H1 (cell line): ENCODE measurements at regions not wholly inside any gene's neighbourhood (a gene's known extent, or its start where the extent isn't known, plus 50 kb on each side); places are given as distances from the start of the nearest gene placed in this dataset.

Experiments
- CTCF ChIA-PET: fragments of 300-600 bp; sonication (Branson Sonifier 250); formaldehyde crosslinking; loops from one replicate; lab custom pipeline; 2021; ENCODE audit not compliant: partially characterized antibody; lab: Charles Lee
- POLR2A ChIA-PET: fragments of 300-600 bp; sonication (Branson Sonifier 250); formaldehyde crosslinking; loops from one replicate; lab custom pipeline; 2021; ENCODE audit warnings: inconsistent platforms; ENCODE audit not compliant: partially characterized antibody; lab: Charles Lee
- DNase-seq, 2 experiments: peaks; one replicate each; pipeline versions ENCODE4 v3.0.0 to v3.0.0-alpha.2; 2010 to 2022; ENCODE audit warnings: low spot score in 2 of 2, low read depth in 1 of 2, mixed read lengths in 1 of 2
- FAIRE-seq: peaks from 2 replicates; lab custom pipeline; 2011; peaks lifted over from hg19 to GRCh38; lab: Jason Lieb, UNC
- H2AFZ ChIP-seq: 2 replicates; pipeline ENCODE4 v1.8.1; 2012; ENCODE audit warnings: low read length, inconsistent platforms
- H2AK5ac ChIP-seq: 2 replicates; pipeline ENCODE4 v1.6.1; 2013; ENCODE audit warnings: low read depth, low read length
- H2BK120ac ChIP-seq: replicated peaks from 2 replicates; pipeline ENCODE3; 2013; ENCODE audit warnings: low read depth, low read length, inconsistent platforms
- H2BK12ac ChIP-seq: 2 replicates; pipeline ENCODE4 v1.6.1; 2013; ENCODE audit warnings: low read depth, low read length
- H2BK15ac ChIP-seq: 2 replicates; pipeline ENCODE4 v1.6.1; 2013; ENCODE audit warnings: low read length
- H2BK20ac ChIP-seq: 2 replicates; pipeline ENCODE4 v1.6.1; 2013; ENCODE audit warnings: low read length
- H2BK5ac ChIP-seq: 2 replicates; pipeline ENCODE4 v1.6.1; 2013; ENCODE audit warnings: low read depth, low read length
- H3K14ac ChIP-seq: 2 replicates; pipeline ENCODE4 v1.6.1; 2013; ENCODE audit warnings: inconsistent platforms; ENCODE audit not compliant: insufficient read length
- H3K18ac ChIP-seq: 2 replicates; pipeline ENCODE4 v1.6.1; 2013; ENCODE audit warnings: low read length; ENCODE audit errors: extremely low read depth
- H3K23ac ChIP-seq: 2 replicates; pipeline ENCODE4 v1.6.1; 2013; ENCODE audit warnings: inconsistent platforms; ENCODE audit not compliant: insufficient read length
- H3K23me2 ChIP-seq: 2 replicates; pipeline ENCODE4 v1.6.1; 2013; ENCODE audit warnings: low read depth, low read length
- H3K27ac ChIP-seq: 2 replicates; pipeline ENCODE4 v1.6.1; 2011; ENCODE audit warnings: low read depth, low read length, inconsistent platforms
- H3K27me3 ChIP-seq, 4 experiments: replicated peaks in 1 of 4; 1 replicate in 1 of 4; 2 replicates in 3 of 4; pipeline versions ENCODE4 v1.6.1 to v1.8.1; 2011 to 2013; ENCODE audit warnings: low read length in 3 of 4, mild to moderate bottlenecking in 3 of 4, inconsistent platforms in 2 of 4, mixed read lengths in 2 of 4, moderate library complexity in 1 of 4; ENCODE audit not compliant: control insufficient read depth in 3 of 4, insufficient read depth in 3 of 4; ENCODE audit errors: extremely low read depth in 1 of 4
- H3K36me3 ChIP-seq, 4 experiments: 2 replicates each; pipeline versions ENCODE4 v1.6.1 to v1.8.1; 2011 to 2013; ENCODE audit warnings: mild to moderate bottlenecking in 4 of 4, low read length in 3 of 4, moderate library complexity in 2 of 4, control low read depth in 1 of 4, inconsistent platforms in 1 of 4; ENCODE audit not compliant: insufficient read depth in 4 of 4, control insufficient read depth in 2 of 4
- H3K4ac ChIP-seq: replicated peaks from 2 replicates; pipeline ENCODE3; 2013; ENCODE audit warnings: low read length, low read depth, mixed read lengths, inconsistent platforms; ENCODE audit not compliant: insufficient read length
- H3K4me1 ChIP-seq, 4 experiments: replicated peaks in 1 of 4; 1 replicate in 1 of 4; 2 replicates in 3 of 4; pipeline versions ENCODE4 v1.6.1 to v1.8.1; 2011 to 2013; ENCODE audit warnings: low read length in 3 of 4, inconsistent platforms in 2 of 4, mixed read lengths in 1 of 4; ENCODE audit not compliant: insufficient read depth in 4 of 4, control insufficient read depth in 3 of 4
- H3K4me2 ChIP-seq, 2 experiments: 2 replicates each; pipeline versions ENCODE4 v1.6.1 to v1.8.1; 2011 to 2013; ENCODE audit warnings: low read depth in 2 of 2, low read length in 2 of 2, control low read depth in 1 of 2, inconsistent platforms in 1 of 2, mild to moderate bottlenecking in 1 of 2; ENCODE audit not compliant: insufficient read depth in 1 of 2
- H3K4me3 ChIP-seq, 4 experiments: fragments of 200-600, 300-600 bp in 1 of 4; sonication (generic), shearing (Covaris generic), sonication (Bioruptor Twin) in 1 of 4; 2 replicates each; pipeline versions ENCODE4 v1.5.1 to v1.8.1; 2011 to 2016; ENCODE audit warnings: low read length in 4 of 4, low read depth in 3 of 4, control low read depth in 2 of 4, inconsistent platforms in 2 of 4, mild to moderate bottlenecking in 2 of 4, mixed read lengths in 1 of 4, moderate library complexity in 1 of 4; ENCODE audit not compliant: insufficient read depth in 2 of 4; ENCODE audit errors: extremely low read depth in 1 of 4
- H3K56ac ChIP-seq: replicated peaks from 2 replicates; pipeline ENCODE3; 2013; ENCODE audit warnings: low read depth, mild to moderate bottlenecking, mixed read lengths, low read length, inconsistent platforms; ENCODE audit not compliant: insufficient read length
- H3K79me1 ChIP-seq: 2 replicates; pipeline ENCODE4 v1.6.1; 2013; ENCODE audit warnings: low read depth, low read length, control low read depth
- H3K79me2 ChIP-seq, 2 experiments: 2 replicates each; pipeline versions ENCODE4 v1.6.1 to v1.8.1; 2012 to 2013; ENCODE audit warnings: low read length in 2 of 2, mild to moderate bottlenecking in 2 of 2, inconsistent platforms in 1 of 2; ENCODE audit not compliant: insufficient read depth in 2 of 2, control insufficient read depth in 1 of 2
- H3K9ac ChIP-seq, 4 experiments: replicated peaks in 1 of 4; 1 replicate in 1 of 4; 2 replicates in 3 of 4; pipeline versions ENCODE4 v1.6.1 to v1.8.1; 2011 to 2013; ENCODE audit warnings: low read depth in 3 of 4, low read length in 3 of 4, control low read depth in 2 of 4, mild to moderate bottlenecking in 2 of 4, moderate library complexity in 2 of 4, inconsistent platforms in 1 of 4; ENCODE audit errors: extremely low read depth in 1 of 4
- H3K9me3 ChIP-seq, 2 experiments: 2 replicates each; pipeline versions ENCODE4 v1.6.1 to v1.8.1; 2012 to 2013; ENCODE audit warnings: mild to moderate bottlenecking in 2 of 2, moderate library complexity in 2 of 2, control low read depth in 1 of 2, inconsistent platforms in 1 of 2, low read depth in 1 of 2, low read length in 1 of 2, mixed read lengths in 1 of 2; ENCODE audit not compliant: insufficient read depth in 2 of 2
- H4K20me1 ChIP-seq, 2 experiments: replicated peaks in 1 of 2; 2 replicates each; pipeline versions ENCODE3 to v1.8.1; 2011 to 2013; ENCODE audit warnings: inconsistent platforms in 2 of 2, low read length in 2 of 2, mild to moderate bottlenecking in 1 of 2; ENCODE audit not compliant: insufficient read depth in 2 of 2, control insufficient read depth in 1 of 2
- H4K5ac ChIP-seq: 2 replicates; pipeline ENCODE4 v1.6.1; 2013; ENCODE audit warnings: low read length, low read depth, mixed read lengths, inconsistent platforms; ENCODE audit not compliant: insufficient read length
- H4K8ac ChIP-seq: 2 replicates; pipeline ENCODE4 v1.8.0; 2013; ENCODE audit warnings: mild to moderate bottlenecking, moderate library complexity, low read length, inconsistent platforms; ENCODE audit not compliant: insufficient read depth; ENCODE audit errors: extremely low read depth
- H4K91ac ChIP-seq: replicated peaks from 2 replicates; pipeline ENCODE3; 2013; ENCODE audit warnings: low read length, mixed read lengths, inconsistent platforms; ENCODE audit not compliant: insufficient read length
- CBX5 ChIP-seq: fragments of 300-800, 300-1000 bp; sonication (generic); IDR thresholded peaks from 2 replicates; pipeline ENCODE4 v1.7.1; 2016; ENCODE audit warnings: antibody characterized with exemption, low read length, low read depth
- E2F6 ChIP-seq: IDR thresholded peaks from 2 replicates; pipeline ENCODE4 v1.6.1; 2012; ENCODE audit warnings: inconsistent platforms
- SIX5 ChIP-seq: IDR thresholded peaks from 2 replicates; pipeline ENCODE4 v1.6.1; 2011; ENCODE audit warnings: mild to moderate bottlenecking, low read depth, low read length
- SP4 ChIP-seq: IDR thresholded peaks from 2 replicates; pipeline ENCODE4 v1.6.1; 2012; ENCODE audit warnings: low read length, inconsistent platforms
- WGBS, 2 experiments: shearing (Covaris generic) in 1 of 2; methylation state at CpG; one replicate each; pipeline versions ENCODE4 v1.1.6 to v1.1.7; 2013 to 2015; ENCODE audit warnings: low lambda C conversion rate in 2 of 2, mixed read lengths in 2 of 2, inconsistent platforms in 1 of 2, low coverage in 1 of 2, missing lambda C conversion rate in 1 of 2; ENCODE audit not compliant: insufficient replicate concordance in 2 of 2, insufficient coverage in 1 of 2, insufficient read length in 1 of 2; ENCODE audit errors: extremely low coverage in 1 of 2, missing lambda C conversion rate in 1 of 2; 5-methylcytosine and 5-hydroxymethylcytosine counted together

DNA sequence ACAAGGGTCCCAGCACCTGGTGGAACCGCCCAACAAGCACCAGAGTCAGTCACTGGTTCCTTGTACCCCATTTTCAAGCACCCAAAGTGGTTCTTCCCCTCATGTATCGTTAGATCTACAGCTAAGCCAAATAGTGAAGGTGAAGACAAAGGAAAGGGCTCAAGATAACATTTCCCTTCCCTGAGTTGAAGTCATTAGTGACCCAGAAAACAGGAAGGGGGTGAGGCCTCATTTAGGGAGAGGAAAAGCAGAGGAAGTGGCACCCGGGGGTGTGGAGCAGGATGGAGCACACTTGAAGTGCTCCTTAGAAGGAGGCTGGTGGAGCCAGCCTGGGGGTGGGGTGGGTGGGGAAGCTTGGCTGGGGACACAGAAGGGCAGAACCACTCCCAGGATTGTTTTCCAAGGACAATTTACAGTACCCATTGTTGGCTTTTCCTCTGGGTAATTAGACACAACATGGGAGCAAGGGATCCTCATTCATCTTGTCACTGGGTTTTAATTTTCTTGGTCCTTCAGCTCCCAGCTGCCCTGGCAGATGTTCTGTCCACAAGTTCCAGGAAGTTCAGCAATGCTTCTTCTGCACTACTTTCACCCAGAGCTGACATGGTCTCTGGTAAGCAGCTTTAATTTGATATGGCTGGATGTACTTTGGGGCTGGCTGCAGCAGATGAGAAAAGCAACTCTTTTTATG, 73.3 kb upstream of the CD93 start:
- no peaks in the 10 kb centered on the region for H3K27me3 ChIP-seq
- no peak overlapping the region for H2BK12ac ChIP-seq
- H3K27ac ChIP-seq: no peak overlapping the region
- no peak overlapping the region for H2BK5ac ChIP-seq
- H3K18ac ChIP-seq: no peak overlapping the region
- H3K36me3 ChIP-seq: no peaks in the 10 kb centered on the region
- no peaks in the 10 kb centered on the region for H3K23me2 ChIP-seq
- no peak overlapping the region for H2AFZ ChIP-seq
- no peaks in the 10 kb centered on the region for H3K79me1 ChIP-seq
- ChIA-PET POLR2A (no interaction called here), CTCF (interaction anchor here (1.2 to 2.9 kb wide), 4 partner anchors 42 to 110 kb away, joined by 3 to 9 read pairs (median 4); partner anchors contain the start of gene THBD)
- H3K56ac ChIP-seq: no peak overlapping the region
- H3K9me3 ChIP-seq: no peaks in the 10 kb centered on the region
- H2BK15ac ChIP-seq: no peak overlapping the region
- peak in 1 of 2 experiments; percentile 17 for DNase-seq
- H4K91ac ChIP-seq: no peak overlapping the region
- FAIRE-seq: no peak
- H2AK5ac ChIP-seq: no peak overlapping the region
- no peak overlapping the region for H3K4ac ChIP-seq
- no peak overlapping the region for H3K23ac ChIP-seq
- H3K9ac ChIP-seq: no peak overlapping the region
- no peak overlapping the region for H3K4me2 ChIP-seq
- H4K8ac ChIP-seq: no peak overlapping the region
- H3K14ac ChIP-seq: no peak overlapping the region
- peaks cover 2 to 7% (median 5%) of the 10 kb centered on the region in 4 experiments; a peak in 4 of 7 replicates for H3K4me1 ChIP-seq
- no peaks in the 10 kb centered on the region for H3K79me2 ChIP-seq
- 92% methylated on average over 3 of the region's 3 CpGs; no CpG with 5 or more reads in 1 of the 2 experiments for WGBS, 2 experiments
- no peak overlapping the region for H2BK20ac ChIP-seq
- TF ChIP-seq SIX5 (no peak), E2F6 (no peak), CBX5 (no peak), SP4 (no peak)
- no peak overlapping the region for H4K5ac ChIP-seq
- no peak overlapping the region for H3K4me3 ChIP-seq
- no peaks in the 10 kb centered on the region for H4K20me1 ChIP-seq
- H2BK120ac ChIP-seq: no peak overlapping the region
